ENCODE measurements at regions not wholly inside any gene's neighbourhood (a gene's known extent, or its start where the extent isn't known, plus 50 kb on each side); places are given as distances from the start of the nearest gene placed in this dataset.
"Not testable (repeated sequence)": the region's sequence is repeated elsewhere in the genome, so short reads cannot be mapped to it uniquely, and the experiment has no call there.

DNA sequence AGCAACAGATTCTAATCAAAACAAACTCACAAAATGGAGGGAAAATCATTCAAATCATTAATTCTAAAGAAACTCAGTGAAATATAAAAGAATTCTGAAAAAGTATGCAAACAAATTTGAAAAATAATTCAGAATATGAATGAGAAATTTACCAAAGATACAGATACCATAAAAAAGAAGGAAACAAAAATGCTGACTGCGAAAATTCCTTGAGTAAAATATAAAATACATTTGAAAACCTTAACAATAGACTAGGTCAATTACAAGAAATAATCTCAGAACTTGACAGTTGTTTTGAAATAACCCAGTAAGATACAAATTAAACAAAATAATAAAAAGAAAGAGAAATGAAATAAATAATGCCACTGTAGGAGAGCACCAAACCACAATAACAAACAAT lies 1289.0 kb downstream of the SLITRK1 start:
- DNase-seq (ENCODE audit: low read depth), result no peak

- no peak for DNase-seq (ENCODE audit: low read depth)
These were observed 1310.6 kb downstream of the SLITRK1 start for GRCh38 chr13:82571653-82572052.

DNA sequence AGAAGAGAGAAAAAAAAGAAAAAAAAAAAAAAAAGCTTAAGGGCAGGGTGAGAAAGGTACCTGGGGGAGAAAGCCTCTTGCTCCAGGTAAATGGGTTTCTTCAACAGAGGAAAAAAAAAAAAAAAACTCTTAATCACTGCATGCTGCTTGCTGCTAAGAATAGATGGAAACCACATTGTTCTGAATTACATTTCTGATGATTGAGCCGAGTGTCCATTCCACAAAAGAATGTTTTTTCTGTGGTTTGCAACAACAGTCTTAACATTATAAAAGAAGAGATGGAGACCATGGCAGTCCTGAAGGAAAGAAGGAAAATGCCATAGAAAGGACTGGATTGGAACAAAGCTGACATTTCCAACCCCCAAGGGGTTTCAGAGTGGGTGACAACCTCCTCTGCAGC lies 1312.7 kb downstream of the SLITRK1 start:
- DNase-seq (ENCODE audit: low read depth), result no peak

DNA sequence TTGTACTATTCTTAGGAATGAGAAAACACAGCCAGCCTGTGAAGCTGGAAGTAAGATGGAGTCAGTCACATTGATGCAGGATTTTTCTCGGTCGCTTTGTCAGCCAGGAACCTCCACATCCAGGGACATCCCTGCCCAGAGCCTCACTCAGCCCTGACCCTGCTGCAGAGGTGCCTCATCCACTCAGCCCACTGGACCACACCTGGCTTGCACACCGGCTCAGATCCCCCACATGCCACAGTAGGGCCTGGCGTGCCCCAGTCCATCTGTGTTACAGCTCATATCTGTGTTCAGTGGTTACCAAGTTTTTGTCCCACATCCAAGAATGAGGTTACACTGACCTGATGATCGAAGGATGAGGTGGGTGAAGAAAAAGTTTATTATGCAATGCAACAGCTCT lies 1315.4 kb downstream of the SLITRK1 start:
- no peak for DNase-seq (ENCODE audit: low read depth)

DNA sequence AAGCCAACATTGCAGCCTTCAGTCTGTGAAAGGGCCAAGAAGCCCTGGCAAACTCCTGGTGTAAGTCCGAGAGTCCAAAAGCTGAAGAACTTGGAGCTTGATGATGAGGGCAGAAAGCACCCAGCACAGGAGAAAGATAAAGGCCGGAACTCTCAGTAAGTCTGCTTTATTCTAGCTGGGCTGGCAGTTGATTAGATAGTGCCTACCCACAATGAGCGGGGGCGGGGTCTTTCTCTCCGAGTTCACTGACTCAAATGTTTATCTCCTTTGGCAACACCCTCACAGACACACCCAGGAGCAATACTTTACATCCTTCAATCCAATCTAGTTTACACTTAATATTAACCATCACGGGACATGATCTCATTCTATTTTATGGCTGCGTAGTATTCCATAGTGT lies 1317.1 kb downstream of the SLITRK1 start:
- no peak for DNase-seq (ENCODE audit: low read depth)

DNA sequence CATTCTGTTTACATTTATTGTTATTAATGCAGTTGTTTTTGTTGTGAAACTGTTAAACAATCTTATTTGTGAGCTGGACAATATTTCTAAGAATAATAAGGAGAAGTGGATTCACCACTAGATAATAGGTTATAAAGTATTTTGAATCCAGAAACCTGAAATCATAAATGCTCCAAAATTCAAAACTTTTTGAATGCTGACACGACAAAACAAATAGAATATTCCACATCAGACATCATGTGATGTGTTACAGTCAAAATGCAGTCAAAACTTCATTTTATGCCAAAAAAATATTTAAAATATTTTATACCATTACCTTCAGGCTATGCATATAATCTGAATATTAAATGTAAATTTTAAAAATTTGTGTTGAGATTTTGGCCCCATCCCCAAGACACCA lies 1321.4 kb downstream of the SLITRK1 start:
- DNase-seq (ENCODE audit: low read depth), result no peak

- DNase-seq (ENCODE audit: low read depth), result no peak
These were observed 1359.4 kb downstream of the SLITRK1 start for GRCh38 chr13:82522872-82523271.

DNA sequence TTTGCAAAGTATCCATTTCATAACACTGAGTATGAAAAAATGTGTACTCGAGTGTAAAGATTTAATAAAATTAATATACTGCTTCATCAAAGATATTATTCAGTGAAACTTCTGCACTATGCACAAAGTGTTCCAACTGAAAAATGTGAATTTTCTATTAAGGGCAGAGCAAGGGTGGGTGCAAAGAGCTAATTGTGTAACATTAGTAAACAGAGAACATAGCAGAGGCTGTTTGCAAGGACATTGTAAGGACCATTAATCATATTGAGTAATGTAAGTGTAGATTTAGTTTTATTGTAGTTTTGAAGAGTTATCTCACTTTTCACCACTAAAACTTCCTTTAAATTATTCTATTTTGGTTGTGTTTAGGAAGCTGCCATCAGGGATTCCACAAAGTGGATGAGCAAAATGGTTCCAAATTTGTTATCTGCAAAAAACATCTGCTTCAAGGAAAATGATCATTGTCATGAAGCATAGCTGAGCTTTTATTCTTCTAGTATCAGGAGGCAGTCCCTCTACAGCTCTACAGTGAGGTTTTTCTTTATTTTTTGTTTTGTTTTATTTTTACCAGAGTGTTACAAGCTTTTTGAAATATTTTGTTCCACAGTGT lies 1375.4 kb downstream of the SLITRK1 start:
- no peak for DNase-seq (ENCODE audit: low read depth)

- DNase-seq (ENCODE audit: low read depth), result no peak
These were observed 1380.4 kb downstream of the SLITRK1 start for GRCh38 chr13:82501834-82502233.

GRCh38 chr13:82480415-82480814 lies 1401.9 kb downstream of the SLITRK1 start:
- no peak for DNase-seq (ENCODE audit: low read depth)

DNA sequence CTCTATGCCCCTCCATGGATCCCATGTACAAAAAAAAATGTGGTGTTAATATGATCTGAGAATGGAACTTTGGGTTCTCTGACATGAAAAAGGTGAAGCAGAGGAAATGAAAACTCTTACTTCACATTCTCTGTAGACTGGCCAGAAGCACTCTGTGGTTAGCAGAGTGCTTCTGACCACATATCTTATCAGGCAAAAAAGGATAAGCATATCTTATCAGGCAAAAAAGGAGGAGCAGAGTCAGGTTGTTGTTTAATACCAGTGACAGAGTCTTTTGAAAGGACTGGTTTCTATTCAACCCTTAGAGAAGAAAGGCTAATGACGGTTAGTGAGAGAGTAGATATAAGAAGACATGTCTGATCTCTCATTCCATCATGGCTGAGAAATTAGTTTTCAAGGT lies 1404.8 kb downstream of the SLITRK1 start:
- DNase-seq (ENCODE audit: low read depth), result no peak

- no peak for DNase-seq (ENCODE audit: low read depth)
These were observed 1414.6 kb downstream of the SLITRK1 start for GRCh38 chr13:82467626-82468025.

GRCh38 chr13:82459575-82459974 lies 1422.7 kb downstream of the SLITRK1 start:
- DNase-seq (ENCODE audit: low read depth), result not testable (repeated sequence)

- no peak for DNase-seq (ENCODE audit: low read depth)
These were observed 1424.1 kb downstream of the SLITRK1 start for GRCh38 chr13:82458169-82458568.

GRCh38 chr13:82457548-82457947 lies 1424.7 kb downstream of the SLITRK1 start:
- DNase-seq (ENCODE audit: low read depth), result not testable (repeated sequence)

DNA sequence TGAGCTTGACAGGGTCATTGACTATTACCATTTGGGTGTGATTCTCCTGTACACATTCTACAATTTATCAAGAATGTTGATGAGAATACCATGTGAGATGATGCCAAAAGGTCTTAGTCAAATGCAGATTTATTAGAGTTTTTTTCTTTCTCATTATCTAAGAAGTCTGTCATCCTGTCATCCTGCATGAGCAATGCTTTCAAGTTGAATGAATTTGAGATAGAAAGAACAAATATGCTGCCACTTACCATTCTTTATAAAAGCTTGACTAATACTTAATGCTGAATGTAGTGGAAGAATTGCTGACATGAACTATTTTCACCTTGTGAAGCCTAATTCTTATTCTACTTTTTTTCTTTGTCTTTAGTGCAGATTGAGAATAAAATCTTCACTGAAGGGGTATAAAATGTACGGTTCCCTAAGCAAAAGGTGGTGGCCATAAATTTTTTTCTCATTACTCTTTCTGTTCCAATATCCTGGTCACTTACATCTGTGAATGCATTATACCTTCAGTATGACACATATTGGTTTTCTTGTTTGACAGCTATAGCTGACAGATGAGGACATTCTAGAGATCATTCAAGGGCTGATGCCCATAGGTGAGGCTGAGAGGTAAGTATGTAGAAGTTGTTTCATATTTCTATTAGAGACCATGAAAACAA lies 1434.7 kb downstream of the SLITRK1 start:
- no peak for DNase-seq (ENCODE audit: low read depth)

GRCh38 chr13:82439159-82439904 lies 1442.9 kb downstream of the SLITRK1 start:
- DNase-seq (ENCODE audit: low read depth), result no peak

GRCh38 chr13:82438320-82438719 lies 1444.0 kb downstream of the SLITRK1 start:
- no peak for DNase-seq (ENCODE audit: low read depth)

DNA sequence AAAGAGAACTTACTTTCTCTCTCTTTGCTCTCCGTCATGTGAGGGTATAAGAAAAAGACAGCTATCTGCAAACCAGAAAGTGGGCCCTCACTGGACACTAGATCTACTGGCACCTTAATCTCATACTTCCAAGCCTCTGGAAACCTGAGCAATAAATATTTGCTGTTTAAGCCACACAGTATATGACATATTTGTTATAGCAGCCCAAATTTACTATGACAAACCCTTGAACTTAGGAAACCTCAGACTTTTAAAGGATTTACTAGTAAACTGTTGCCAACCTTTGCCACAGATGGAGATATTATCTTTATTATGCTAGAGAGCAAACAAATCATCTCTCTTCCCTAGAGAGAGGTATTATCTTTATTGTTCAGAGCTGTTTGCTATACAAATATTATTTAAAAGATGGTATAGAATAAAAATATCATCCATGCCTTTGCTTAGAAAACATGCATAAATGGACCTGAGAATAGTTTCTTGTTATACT lies 1446.1 kb downstream of the SLITRK1 start:
- DNase-seq (ENCODE audit: low read depth), result no peak

DNA sequence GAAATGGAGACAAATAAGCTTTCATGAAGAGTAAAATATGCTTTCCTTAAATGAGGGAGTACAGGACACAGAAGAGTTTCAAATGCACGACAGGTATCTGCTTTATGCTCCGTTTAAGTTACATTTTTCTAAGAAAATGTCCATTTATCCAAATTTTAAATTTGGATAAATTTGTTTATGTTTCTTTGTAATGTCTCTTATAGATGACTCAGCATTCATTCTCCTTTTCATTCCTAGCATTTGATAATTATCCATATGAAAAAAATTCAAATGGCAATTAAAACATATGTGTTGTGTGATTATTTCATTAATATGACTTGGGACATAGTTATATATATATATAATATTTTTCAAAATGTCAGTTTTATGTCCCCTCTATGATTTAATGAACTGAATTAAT lies 1449.3 kb downstream of the SLITRK1 start:
- no peak for DNase-seq (ENCODE audit: low read depth)

DNA sequence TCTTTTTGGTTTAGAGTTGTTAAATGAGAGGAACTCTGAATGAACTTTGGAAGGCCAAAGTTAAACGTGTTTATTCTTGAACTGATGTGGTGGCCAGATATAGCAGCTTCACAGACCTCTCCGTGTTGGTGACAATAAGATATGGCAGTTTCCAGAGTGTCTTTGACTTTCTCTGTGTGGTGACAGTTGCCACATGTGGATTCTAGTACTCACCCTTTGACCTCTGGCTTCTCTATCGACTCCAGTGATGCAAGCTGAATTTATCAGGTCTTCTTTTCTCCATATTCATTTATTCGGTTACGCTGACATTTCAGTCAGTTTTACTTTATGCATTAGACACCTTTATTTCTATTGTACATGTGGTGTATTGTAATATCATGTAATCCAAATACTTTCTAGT lies 1469.5 kb downstream of the SLITRK1 start:
- no peak for DNase-seq (ENCODE audit: low read depth)

DNA sequence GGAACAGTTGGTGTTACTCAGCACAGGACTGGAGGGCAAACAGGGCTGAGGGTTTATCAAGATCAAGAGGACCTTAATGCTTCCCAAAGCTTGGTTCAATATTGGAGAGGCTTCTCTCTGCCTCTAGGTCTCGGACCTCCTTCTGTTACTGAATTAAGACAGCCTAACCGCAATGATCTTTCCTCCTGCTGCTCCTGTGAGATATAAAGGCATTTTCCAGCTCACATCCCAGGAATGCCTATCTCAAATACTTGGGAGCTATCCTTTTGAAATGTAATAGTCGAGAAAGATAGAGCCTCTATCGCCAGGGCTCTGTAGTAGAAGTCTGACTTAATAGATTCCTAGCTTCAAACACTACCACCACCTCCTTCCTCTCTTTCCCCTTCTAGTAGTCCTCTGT lies 1475.0 kb downstream of the SLITRK1 start:
- no peak for DNase-seq (ENCODE audit: low read depth)

DNA sequence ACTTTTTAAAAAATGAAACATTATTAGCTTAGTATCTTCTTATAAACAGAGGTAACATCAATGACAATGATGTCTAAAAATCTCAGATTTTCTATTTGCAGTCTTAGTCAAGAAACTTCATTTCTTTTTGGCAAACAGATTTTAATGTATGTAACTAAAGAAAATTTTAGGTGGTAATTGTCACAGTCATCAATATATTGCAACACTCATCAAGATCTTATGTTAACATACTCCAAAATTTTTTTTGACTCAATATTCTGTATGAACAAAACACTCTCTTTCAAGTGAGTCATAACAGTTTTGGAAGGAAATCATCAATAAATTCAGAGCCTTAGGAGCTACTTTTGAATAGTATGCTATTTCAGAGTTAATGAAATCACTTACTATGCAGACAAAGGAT lies 1507.6 kb downstream of the SLITRK1 start:
- DNase-seq (ENCODE audit: low read depth), result no peak

All from fibroblast of gingiva (primary cell).